Colonic mucosa (tissue), 4 donors: ENCODE measurements at regions not wholly inside any gene's neighbourhood (a gene's known extent, or its start where the extent isn't known, plus 50 kb on each side); places are given as distances from the start of the nearest gene placed in this dataset.

Experiments
- DNase-seq: peaks from one replicate; pipeline ENCODE4 v3.0.0-alpha.2; 2020
- H3K27ac ChIP-seq: fragments of 200-600 bp; one replicate; pipeline ENCODE4 v1.8.0; 2021
- H3K27me3 ChIP-seq: fragments of 200-600 bp; one replicate; pipeline ENCODE4 v1.8.0; 2021
- H3K36me3 ChIP-seq: fragments of 200-600 bp; one replicate; pipeline ENCODE4 v1.8.0; 2021
- H3K4me1 ChIP-seq: fragments of 200-600 bp; one replicate; pipeline ENCODE4 v1.8.0; 2021; ENCODE audit warnings: mild to moderate bottlenecking
- H3K4me3 ChIP-seq: fragments of 200-600 bp; one replicate; pipeline ENCODE4 v1.8.0; 2021
- H3K9ac ChIP-seq, 2 donors: one replicate each; pipeline ENCODE4 v1.7.0; 2013; ENCODE audit warnings: control low read depth in 2 of 2, low read depth in 2 of 2, low read length in 2 of 2
- H3K9me3 ChIP-seq: fragments of 200-600 bp; one replicate; pipeline ENCODE4 v1.8.0; 2021
- CTCF ChIP-seq: fragments of 200-600 bp; IDR thresholded peaks from one replicate; pipeline ENCODE4 v1.8.0; 2022; ENCODE audit warnings: antibody characterized with exemption, mild to moderate bottlenecking
- intact Hi-C: fragments of 100-400 bp; cut with DNase I; formaldehyde crosslinking; loops from one replicate; pipeline ENCODE4 v1.14.1; 2022
- donor health status: healthy.
- donor health status: DM: no; HTN: no; CAD: no.
- donor health status: DM: no; HTN: no; CAD: no.

DNA sequence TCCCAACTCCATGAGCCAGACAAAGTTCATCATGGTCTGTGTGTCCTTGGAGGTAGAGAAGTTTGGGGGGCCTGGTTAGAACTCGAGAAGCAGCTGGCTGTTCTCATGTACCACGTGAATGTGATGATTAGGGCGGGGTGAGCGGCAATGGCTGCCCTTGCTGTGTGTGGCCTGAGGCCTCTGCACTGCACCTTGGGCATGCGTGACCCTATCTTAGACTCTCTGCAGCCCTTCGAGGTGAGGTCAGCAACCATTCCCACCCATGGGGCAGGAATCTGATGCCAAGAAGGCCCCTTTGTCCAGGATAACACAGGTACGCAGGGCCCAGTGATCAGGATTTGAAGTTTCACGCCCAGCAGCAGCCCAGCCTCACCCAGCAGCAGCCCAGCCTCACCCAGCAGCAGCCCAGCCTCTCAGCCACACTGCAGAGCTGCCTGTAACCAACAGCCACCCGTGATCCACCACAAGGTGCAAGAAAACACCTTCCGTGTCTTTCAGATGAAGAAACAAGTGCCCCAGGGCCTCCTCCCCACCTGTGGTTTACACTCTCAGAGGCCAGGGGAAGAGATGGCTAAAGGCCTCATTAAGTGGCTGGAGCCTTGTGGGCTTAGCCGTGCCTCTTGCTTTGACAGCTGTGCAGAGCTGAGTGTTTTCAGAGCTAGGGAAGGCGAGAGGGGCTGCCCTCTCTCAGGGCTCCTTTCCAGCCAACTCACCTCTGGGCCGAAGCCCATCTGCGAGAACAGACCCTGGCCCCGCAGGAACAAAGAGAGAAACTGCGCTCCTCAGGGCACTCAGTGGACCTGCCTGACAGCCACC is 195.2 kb upstream of the CDH4 start:
- Histone ChIP-seq H3K27me3 (no peaks in the 10 kb centered on the region), H3K9ac (no peak overlapping the region), H3K9me3 (no peaks in the 10 kb centered on the region), H3K36me3 (no peaks in the 10 kb centered on the region), H3K27ac (no peak overlapping the region), H3K4me1 (no peaks in the 10 kb centered on the region), H3K4me3 (no peak overlapping the region)
- intact Hi-C loops, result no loop called here
- DNase-seq, result no peak
- TF ChIP-seq CTCF, result no peak

GRCh38 chr20:61057443-61058121 is 194.5 kb upstream of the CDH4 start:
- H3K36me3 ChIP-seq, result no peaks in the 10 kb centered on the region
- no peak overlapping the region for H3K27ac ChIP-seq
- no peak overlapping the region for H3K9ac ChIP-seq
- no peak for DNase-seq
- no peaks in the 10 kb centered on the region for H3K9me3 ChIP-seq
- intact Hi-C loops, result no loop called here
- H3K4me3 ChIP-seq, result no peak overlapping the region
- H3K27me3 ChIP-seq, result no peaks in the 10 kb centered on the region
- TF ChIP-seq CTCF, result no peak
- no peaks in the 10 kb centered on the region for H3K4me1 ChIP-seq

DNA sequence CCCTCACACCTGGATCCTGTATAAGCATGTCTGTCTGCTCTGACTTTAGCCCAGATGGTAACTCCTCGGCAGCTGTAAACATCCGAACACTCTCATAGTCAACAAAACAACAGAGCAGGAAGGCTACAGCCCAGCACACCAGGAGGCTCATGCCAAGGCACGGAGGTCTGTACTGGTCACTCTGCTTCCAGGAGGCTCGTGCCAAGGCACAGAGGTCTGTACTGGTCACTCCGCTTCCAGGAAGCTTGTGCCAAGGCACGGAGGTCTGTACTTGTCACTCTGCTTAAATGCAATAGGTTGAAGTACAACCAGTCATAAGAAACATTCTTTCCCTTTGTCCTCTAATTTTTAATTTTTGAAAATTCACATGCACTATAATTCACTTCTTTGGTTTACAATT is 190.1 kb upstream of the CDH4 start:
- no peak for DNase-seq
- intact Hi-C loops, result no loop called here
- Histone ChIP-seq H3K9me3 (no peaks in the 10 kb centered on the region), H3K36me3 (no peaks in the 10 kb centered on the region), H3K4me3 (no peak overlapping the region), H3K27ac (no peak overlapping the region), H3K27me3 (no peaks in the 10 kb centered on the region), H3K9ac (no peak overlapping the region), H3K4me1 (no peaks in the 10 kb centered on the region)
- TF ChIP-seq CTCF, result no peak

DNA sequence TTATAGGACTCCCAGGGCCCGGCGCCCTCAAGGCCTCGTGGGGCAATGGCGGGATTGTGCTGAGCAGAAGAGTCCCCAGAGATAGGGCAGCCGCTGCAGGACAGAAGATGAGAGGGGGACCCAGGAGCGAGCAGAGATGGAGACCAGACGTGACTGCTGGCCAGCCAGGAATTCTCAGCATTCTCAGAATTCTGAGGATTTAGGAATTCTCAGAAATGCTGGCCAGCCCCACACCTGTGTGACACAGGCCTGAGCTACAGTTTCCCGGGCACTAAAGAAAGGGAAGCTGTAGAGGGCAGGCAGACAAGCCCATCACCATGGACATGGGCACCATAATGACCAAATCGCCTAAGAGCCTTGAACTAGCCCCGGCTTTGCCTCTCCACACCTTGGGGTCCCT is 186.2 kb upstream of the CDH4 start:
- Histone ChIP-seq H3K27ac (no peak overlapping the region), H3K9ac (no peak overlapping the region), H3K36me3 (no peaks in the 10 kb centered on the region), H3K9me3 (no peaks in the 10 kb centered on the region), H3K4me3 (no peak overlapping the region), H3K27me3 (no peaks in the 10 kb centered on the region), H3K4me1 (no peaks in the 10 kb centered on the region)
- TF ChIP-seq CTCF, result no peak
- intact Hi-C loops, result no loop called here
- DNase-seq, result no peak

DNA sequence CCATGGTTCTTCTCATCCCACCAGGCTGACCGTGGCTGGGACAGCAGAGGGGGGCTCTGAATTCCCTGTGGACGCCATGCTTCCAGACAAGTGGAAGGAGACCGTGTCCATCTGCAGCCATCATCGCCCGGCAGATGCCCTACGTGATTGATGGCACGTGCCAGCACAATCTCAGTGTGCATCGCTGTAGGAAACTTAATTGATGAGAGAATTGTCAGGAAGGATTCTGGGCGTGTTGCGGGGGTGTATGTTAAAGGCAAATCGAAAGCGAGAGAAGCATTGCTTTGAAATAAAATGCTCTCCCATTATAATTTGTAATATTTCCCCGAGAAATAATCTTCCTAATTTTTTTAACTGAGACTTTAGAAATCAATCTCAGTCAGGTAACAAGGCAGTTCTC is 185.5 kb upstream of the CDH4 start:
- intact Hi-C loops, result no loop called here
- Histone ChIP-seq H3K9me3 (no peaks in the 10 kb centered on the region), H3K27ac (no peak overlapping the region), H3K27me3 (no peaks in the 10 kb centered on the region), H3K4me1 (no peaks in the 10 kb centered on the region), H3K36me3 (no peaks in the 10 kb centered on the region), H3K9ac (no peak overlapping the region), H3K4me3 (no peak overlapping the region)
- DNase-seq, result no peak
- TF ChIP-seq CTCF, result no peak
